SHP77 (cell line): ENCODE measurements at regions not wholly inside any gene's neighbourhood (a gene's known extent, or its start where the extent isn't known, plus 50 kb on each side); places are given as distances from the start of the nearest gene placed in this dataset.

ENCODE experiments used
- DNase-seq, 2 experiments: peaks; one replicate each; lab custom pipeline; 2025; lab: John Stamatoyannopoulos, UW

DNA sequence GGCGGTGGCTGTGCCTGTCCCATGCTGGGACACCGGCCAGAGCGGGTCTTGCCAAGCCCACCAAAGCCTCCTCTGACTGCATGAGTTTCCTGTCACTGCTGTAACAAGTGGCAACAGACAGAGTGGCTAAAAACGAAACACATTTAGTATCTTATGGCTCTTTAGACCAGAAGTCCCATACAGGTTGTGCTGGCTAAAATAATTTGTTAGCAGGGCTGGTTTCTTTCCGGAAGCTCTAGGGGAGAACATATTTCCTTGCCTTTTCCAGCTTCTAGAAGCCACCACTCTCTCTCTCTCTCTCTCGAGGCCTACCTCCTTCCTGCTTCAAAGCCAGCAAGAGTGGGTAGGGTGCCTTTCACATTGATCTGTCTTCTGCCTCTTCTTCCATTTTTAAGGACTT, 171.6 kb upstream of the PLPP4 start:
- DNase-seq = no peak

GRCh38 chr10:120286280-120286679, 170.7 kb upstream of the PLPP4 start:
- DNase-seq = no peak

DNA sequence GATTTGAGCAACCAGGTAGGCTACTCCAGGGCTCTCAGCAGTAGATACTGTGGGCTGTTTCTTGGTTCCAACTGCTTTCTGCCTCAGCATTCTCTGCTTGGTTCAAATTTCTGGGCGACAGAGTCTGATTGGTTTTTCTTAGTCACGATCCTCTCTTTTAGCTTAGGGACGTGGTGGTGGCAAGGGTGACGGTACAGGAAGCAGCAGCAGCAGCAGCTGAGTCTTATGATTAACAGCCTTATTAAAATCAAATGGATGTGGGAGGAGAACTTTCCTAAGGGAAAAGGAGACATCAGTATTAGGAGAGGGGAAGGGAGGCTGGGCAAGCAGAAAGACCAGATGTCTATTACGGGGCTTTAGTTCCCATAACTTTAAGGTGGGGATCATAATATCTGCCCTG, 156.5 kb upstream of the PLPP4 start:
- no peak for DNase-seq

DNA sequence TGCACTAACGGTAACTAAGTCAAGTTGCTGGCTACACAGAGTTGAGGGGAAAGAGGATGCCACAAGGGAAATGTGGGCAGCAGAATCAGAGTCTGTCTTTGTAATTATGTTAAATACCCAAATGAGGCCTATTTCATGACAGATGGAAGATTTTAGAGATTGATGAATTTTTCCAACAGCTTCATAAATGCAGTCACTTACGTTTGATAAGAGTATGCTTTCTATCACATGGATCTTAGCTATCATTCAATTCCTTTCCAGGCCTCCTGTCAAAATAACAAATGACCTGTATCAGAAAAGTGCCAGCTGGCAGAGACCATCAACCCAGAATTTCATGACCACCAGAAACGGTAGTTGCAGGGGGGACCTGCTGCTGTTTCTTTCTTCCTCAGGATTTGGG, 148.4 kb upstream of the PLPP4 start:
- DNase-seq = no peak

DNA sequence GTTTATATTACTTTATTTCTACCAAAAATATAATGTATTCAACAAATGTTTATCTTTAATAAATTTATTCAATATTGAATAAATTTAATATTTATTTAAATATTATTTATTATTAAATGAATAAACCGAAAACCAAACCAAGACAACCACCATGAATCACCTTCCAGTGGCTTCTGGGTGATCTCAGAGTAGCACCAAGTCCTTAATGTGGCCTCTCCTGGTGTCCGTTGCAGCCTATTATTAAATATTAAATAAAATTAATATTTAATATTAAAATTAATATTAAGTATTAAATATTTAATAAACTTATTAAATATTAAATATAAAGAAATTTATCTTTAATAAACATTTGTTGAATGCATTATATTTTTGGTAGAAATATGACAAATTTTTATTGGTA, 143.3 kb upstream of the PLPP4 start:
- no peak for DNase-seq

GRCh38 chr10:120314442-120314841, 142.6 kb upstream of the PLPP4 start:
- no peak for DNase-seq

GRCh38 chr10:120318862-120319261, 138.2 kb upstream of the PLPP4 start:
- no peak for DNase-seq

GRCh38 chr10:120327675-120328074, 129.4 kb upstream of the PLPP4 start:
- DNase-seq = no peak

DNA sequence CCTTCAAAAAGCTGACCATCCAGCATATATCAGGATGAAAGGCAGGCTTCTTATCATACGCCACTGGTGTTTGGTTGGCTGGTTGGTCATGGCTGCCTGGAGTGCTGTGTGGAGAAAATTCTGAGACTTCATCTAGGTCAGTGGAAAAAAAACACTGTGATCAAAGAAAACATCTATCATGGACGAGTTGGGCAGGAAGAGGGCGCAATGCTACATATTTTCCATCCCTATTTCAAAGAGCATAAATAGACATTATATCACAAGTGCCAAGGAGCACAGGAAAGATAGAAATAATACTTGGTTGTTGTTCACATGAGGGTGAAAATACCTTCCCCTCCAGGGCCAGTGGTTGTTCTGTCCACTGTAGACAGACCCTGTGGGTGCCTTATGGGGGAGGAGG, 128.4 kb upstream of the PLPP4 start:
- no peak for DNase-seq

DNA sequence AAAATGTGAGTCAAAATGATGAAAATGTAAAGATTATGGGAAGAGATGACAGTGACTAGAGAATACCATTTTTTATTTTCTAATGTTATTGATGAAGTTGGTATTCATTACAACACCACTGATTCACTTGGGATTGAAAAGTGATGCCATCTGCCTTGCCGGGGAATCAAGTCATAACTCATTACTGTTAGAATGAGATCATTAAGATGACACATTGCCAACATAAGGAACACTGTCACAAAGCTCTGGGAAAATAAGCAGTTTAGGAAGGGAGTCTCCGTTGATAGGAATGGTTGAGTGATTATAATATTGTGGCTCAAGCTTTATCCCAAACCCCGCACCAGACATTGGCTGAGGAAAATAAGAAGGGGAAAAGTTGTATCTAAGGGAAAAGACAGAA, 121.5 kb upstream of the PLPP4 start:
- no peak for DNase-seq

DNA sequence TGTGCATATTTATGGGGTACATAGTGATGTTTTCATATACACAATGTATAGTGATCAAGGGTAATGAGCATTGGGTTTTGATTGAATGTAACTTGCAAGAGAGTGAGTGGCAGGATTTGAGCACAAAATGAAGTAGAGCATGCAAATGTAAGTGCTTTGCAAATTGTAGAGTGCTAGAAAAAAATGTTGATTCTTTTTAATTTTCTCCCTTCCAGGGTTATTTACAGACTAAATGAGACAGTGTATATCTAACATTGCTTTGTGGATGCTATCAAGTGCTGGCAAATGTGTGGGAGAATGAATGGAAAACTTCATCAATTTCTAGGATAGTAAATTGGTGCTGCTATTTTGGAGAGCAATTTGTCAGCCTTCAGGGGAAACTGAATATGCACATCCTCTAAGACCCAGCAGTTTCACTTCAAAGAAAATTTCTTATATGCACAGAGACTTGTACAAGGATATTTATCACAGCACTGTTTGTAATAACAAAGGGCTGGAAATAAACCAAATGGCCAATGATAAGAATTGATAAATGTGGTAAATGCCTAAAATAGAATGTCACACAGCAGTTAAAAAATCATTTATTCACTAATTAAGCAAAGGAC, 120.6 kb upstream of the PLPP4 start:
- DNase-seq = no peak

GRCh38 chr10:120336911-120337540, 120.0 kb upstream of the PLPP4 start:
- peak; percentile 7 to 43 for DNase-seq

- DNase-seq = no peak
These were observed 114.8 kb upstream of the PLPP4 start for GRCh38 chr10:120342115-120342714.

GRCh38 chr10:120345186-120345585, 111.8 kb upstream of the PLPP4 start:
- no peak for DNase-seq

DNA sequence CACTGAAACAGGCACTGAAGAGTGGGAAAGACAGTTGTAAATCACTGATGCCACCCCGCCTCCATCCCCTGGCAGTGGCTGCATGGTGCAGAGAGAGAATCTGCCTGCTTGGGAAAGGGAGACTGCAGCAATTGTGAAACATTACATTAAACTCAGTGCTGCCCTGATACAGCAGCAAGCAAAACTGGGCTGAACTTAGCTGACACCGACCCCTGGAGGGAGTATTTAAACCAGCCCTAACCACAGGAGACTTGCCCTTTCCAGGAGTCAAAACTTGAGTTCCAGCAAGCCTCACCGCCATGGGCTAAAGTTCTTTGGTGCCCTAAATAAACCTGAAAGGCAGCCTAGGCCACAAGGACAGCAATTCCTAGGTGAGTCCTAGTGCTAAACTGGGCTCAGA, 109.4 kb upstream of the PLPP4 start:
- DNase-seq = no peak

GRCh38 chr10:120349069-120349468, 108.0 kb upstream of the PLPP4 start:
- DNase-seq = no peak

GRCh38 chr10:120355425-120355824, 101.6 kb upstream of the PLPP4 start:
- DNase-seq = no peak

- DNase-seq = no peak
These were observed 96.5 kb upstream of the PLPP4 start for GRCh38 chr10:120360571-120360970.

GRCh38 chr10:120365872-120366271, 91.2 kb upstream of the PLPP4 start:
- no peak for DNase-seq

DNA sequence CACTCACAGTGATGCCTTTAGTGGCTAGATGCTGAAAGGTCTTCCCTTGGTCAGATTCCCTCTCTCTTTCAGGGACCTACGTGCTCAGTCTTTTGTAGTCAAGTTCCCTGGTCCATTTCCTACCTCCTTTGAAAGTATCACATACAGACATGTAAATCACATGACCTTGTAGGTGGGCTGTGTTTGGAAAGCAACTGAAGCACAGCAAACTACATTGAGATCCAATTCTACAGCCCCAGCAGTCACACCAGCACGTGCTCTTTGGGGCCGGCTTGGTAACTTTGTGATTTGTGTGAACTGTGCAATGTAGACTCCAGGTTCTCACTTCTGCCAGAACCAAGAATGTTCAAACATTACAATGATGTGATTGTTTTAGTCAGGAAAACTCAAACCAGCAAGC, 89.7 kb upstream of the PLPP4 start:
- no peak for DNase-seq

DNA sequence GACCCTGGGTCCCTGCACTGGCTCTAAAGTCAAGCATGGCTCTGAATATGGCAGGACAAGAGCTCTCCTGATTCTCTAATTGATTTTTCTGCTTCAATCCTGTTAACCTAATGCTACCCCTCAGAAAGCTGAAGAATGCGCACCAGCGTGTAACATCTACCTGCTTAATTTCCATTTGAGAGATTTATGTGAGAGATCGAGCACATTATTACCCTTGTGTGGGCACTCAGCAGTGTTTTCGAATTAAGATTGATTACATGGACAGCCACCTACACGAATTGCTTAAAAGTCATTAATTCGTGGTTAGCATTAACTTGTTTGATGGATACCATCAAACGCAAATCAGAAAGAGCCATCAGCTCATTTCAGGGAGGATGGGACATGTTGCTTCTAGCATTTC, 88.7 kb upstream of the PLPP4 start:
- no peak for DNase-seq

GRCh38 chr10:120368927-120369326, 88.1 kb upstream of the PLPP4 start:
- no peak for DNase-seq

DNA sequence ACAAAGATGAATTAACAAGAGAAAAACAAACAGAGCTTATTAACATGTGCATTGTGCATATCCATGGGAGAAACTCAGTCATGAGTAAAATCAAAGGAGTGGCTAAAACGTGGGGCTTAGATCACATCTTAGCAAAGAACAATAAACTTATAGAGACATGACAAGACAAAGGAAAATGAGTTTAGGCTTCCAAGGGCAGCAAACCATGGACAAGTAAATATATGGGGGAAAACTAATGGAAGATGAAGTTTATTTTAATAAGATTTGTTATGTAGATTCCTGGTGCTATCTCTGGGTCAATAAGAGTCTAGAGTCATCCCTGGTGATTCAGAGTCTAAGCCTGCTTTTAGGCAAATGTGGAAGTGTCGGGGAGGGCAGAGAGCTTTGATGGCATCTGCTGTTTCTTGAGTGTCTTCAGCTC, 87.2 kb upstream of the PLPP4 start:
- no peak for DNase-seq

- DNase-seq = no peak
These were observed 85.2 kb upstream of the PLPP4 start for GRCh38 chr10:120371856-120372255.
